B cell (primary cell): ENCODE measurements at regions not wholly inside any gene's neighbourhood (a gene's known extent, or its start where the extent isn't known, plus 50 kb on each side); places are given as distances from the start of the nearest gene placed in this dataset.

Experiments used
- ATAC-seq: fragments of 200-7000 bp; cut with Tn5 transposase; one replicate; pipeline ENCODE4 v1.10.0; 2021; ENCODE audit warnings: low read depth, mild to moderate bottlenecking, moderate number of reproducible peaks, moderate library complexity
- CTCF ChIA-PET: fragments of 350-600 bp; sonication (Branson Sonifier 250); formaldehyde crosslinking; loops from one replicate; lab custom pipeline; 2021; ENCODE audit warnings: antibody characterized with exemption, inconsistent platforms; lab: Charles Lee
- POLR2A ChIA-PET: fragments of 350-600 bp; sonication (Branson Sonifier 250); formaldehyde crosslinking; loops from one replicate; lab custom pipeline; 2021; ENCODE audit warnings: antibody characterized with exemption; lab: Charles Lee
- DNase-seq: peaks from one replicate; pipeline ENCODE4 v3.0.0; 2013
- H2AFZ ChIP-seq: 2 replicates; pipeline ENCODE4 v1.6.1; 2012; ENCODE audit warnings: mild to moderate bottlenecking, low read depth, low read length; ENCODE audit not compliant: insufficient read depth, poor library complexity, severe bottlenecking
- H3K27ac ChIP-seq, 2 donors: 1 replicate in 1 of 2; 2 replicates in 1 of 2; pipeline ENCODE4 v1.5.1; 2012 to 2013; ENCODE audit warnings: low read length in 2 of 2, mild to moderate bottlenecking in 2 of 2, moderate library complexity in 1 of 2
- H3K27me3 ChIP-seq, 4 experiments: fragments of 200-600 bp in 1 of 4; sonication (generic) in 1 of 4; replicated peaks in 1 of 4; 1 replicate in 2 of 4; 2 replicates in 2 of 4; pipeline versions ENCODE4 v1.6.1 to v1.7.0; 2013 to 2016; ENCODE audit warnings: low read length in 3 of 4, mild to moderate bottlenecking in 2 of 4, mixed read lengths in 1 of 4, moderate library complexity in 1 of 4; ENCODE audit not compliant: insufficient read depth in 4 of 4, control insufficient read depth in 3 of 4; ENCODE audit errors: control extremely low read depth in 1 of 4
- H3K36me3 ChIP-seq, 2 experiments: replicated peaks in 1 of 2; 1 replicate in 1 of 2; 2 replicates in 1 of 2; pipeline versions ENCODE4 v1.6.1 to v1.7.1; 2013; ENCODE audit warnings: low read length in 1 of 2; ENCODE audit not compliant: insufficient read depth in 2 of 2, control insufficient read depth in 1 of 2; ENCODE audit errors: control extremely low read depth in 1 of 2, extremely low read depth in 1 of 2
- H3K4me1 ChIP-seq, 2 donors: fragments of 200-600 bp in 1 of 2; sonication (generic) in 1 of 2; 1 replicate in 1 of 2; 2 replicates in 1 of 2; pipeline versions ENCODE4 v1.5.1 to v1.6.1; 2013 to 2017; ENCODE audit warnings: low read length in 2 of 2; ENCODE audit not compliant: control insufficient read depth in 2 of 2, insufficient read depth in 2 of 2
- H3K4me2 ChIP-seq: replicated peaks from 2 replicates; pipeline ENCODE3; 2012; ENCODE audit warnings: mild to moderate bottlenecking, low read depth, low read length; ENCODE audit not compliant: poor library complexity, severe bottlenecking
- H3K4me3 ChIP-seq, 5 experiments: fragments of 200-600 bp in 1 of 5; sonication (generic) in 1 of 5; 1 replicate in 3 of 5; 2 replicates in 2 of 5; pipeline versions ENCODE4 v1.5.1 to v1.7.0; 2011 to 2016; ENCODE audit warnings: low read length in 4 of 5, mild to moderate bottlenecking in 4 of 5, low read depth in 2 of 5, control low read depth in 1 of 5, moderate library complexity in 1 of 5; ENCODE audit not compliant: insufficient read depth in 1 of 5; ENCODE audit errors: control extremely low read depth in 1 of 5, extremely low read depth in 1 of 5
- H3K79me2 ChIP-seq: fragments of 200-600 bp; sonication (generic); one replicate; pipeline ENCODE4 v1.6.0; 2016; ENCODE audit warnings: low read length; ENCODE audit not compliant: control insufficient read depth, insufficient read depth
- H3K9ac ChIP-seq: fragments of 200-600 bp; sonication (generic); 2 replicates; pipeline ENCODE4 v1.6.1; 2017; ENCODE audit warnings: mild to moderate bottlenecking, low read length, moderate library complexity
- H3K9me3 ChIP-seq, 3 donors: one replicate each; pipeline versions ENCODE4 v1.6.1 to v1.7.1; 2013; ENCODE audit warnings: low read length in 2 of 3; ENCODE audit not compliant: control insufficient read depth in 2 of 3, insufficient read depth in 1 of 3; ENCODE audit errors: control extremely low read depth in 1 of 3
- H4K20me1 ChIP-seq: 2 replicates; pipeline ENCODE4 v1.6.0; 2012; ENCODE audit warnings: mild to moderate bottlenecking, low read length; ENCODE audit not compliant: insufficient read depth, control insufficient read depth, poor library complexity, severe bottlenecking
- H3K27ac Mint-ChIP-seq: one replicate; pipeline ENCODE4 v1.8.0; 2021; ENCODE audit warnings: mixed read lengths
- H3K27me3 Mint-ChIP-seq: one replicate; pipeline ENCODE4 v1.8.0; 2021; ENCODE audit warnings: mixed read lengths
- H3K4me1 Mint-ChIP-seq: one replicate; pipeline ENCODE4 v1.8.0; 2021; ENCODE audit warnings: mixed read lengths
- H3K4me3 Mint-ChIP-seq: one replicate; pipeline ENCODE4 v1.8.0; 2021; ENCODE audit warnings: mixed read lengths
- H3K9me3 Mint-ChIP-seq: one replicate; pipeline ENCODE4 v1.8.0; 2022; ENCODE audit warnings: mixed read lengths; ENCODE audit not compliant: insufficient read depth
- EZH2 ChIP-seq: IDR thresholded peaks from 2 replicates; pipeline ENCODE4 v1.6.1; 2012; ENCODE audit warnings: borderline replicate concordance, low read depth, mild to moderate bottlenecking, moderate library complexity, low read length; ENCODE audit not compliant: insufficient read depth, poor library complexity, severe bottlenecking
- WGBS: methylation state at CpG from one replicate; pipeline ENCODE4 v1.1.5; 2013; ENCODE audit warnings: missing lambda C conversion rate; ENCODE audit not compliant: insufficient coverage; 5-methylcytosine and 5-hydroxymethylcytosine counted together
- intact Hi-C: fragments of 100-400 bp; cut with micrococcal nuclease; formaldehyde crosslinking; loops from one replicate; pipeline ENCODE4 v1.10.0; 2022
- TF ChIP-seq, protein P1 (sequence below): fragments of 200-600 bp; IDR thresholded peaks from one replicate; pipeline ENCODE4 v1.8.0; 2022; ENCODE audit warnings: antibody characterized with exemption, mild to moderate bottlenecking

DNA sequence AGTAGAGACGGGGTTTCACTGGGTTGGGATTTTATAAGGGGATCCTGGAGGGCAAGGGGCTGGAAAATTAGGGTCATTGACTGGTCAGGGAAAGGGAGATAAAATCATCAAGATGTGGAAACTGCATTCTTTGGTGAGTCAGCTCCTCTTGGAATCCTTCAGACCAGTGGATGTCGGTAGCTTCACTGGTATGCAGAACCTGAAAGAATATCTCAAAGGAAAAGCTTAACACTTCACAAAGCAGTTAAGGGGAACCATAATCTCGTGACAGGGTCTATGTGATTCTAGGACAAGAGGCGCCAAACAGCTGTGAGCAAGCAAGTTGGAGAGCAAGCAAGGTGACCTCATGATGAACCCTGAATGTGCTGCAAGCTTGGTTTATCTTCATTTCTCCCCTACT lies 634.7 kb upstream of the AUTS2 start:
- H3K79me2 ChIP-seq = no peaks in the 10 kb centered on the region
- no peak overlapping the region for H3K27ac ChIP-seq
- H3K27me3 ChIP-seq = no peaks in the 10 kb centered on the region
- DNase-seq (no peak), ATAC-seq (no peak)
- no peak overlapping the region for H3K4me3 Mint-ChIP-seq
- H4K20me1 ChIP-seq = no peaks in the 10 kb centered on the region
- no peak overlapping the region for H3K4me2 ChIP-seq
- 54% methylated on average over 2 of the region's 4 CpGs for WGBS
- no peaks in the 10 kb centered on the region for H3K36me3 ChIP-seq
- no peaks in the 10 kb centered on the region for H3K4me1 ChIP-seq
- H3K9ac ChIP-seq = no peak overlapping the region
- H2AFZ ChIP-seq = no peak overlapping the region
- TF ChIP-seq EZH2 = no peak
- TF ChIP-seq, protein P1, sequence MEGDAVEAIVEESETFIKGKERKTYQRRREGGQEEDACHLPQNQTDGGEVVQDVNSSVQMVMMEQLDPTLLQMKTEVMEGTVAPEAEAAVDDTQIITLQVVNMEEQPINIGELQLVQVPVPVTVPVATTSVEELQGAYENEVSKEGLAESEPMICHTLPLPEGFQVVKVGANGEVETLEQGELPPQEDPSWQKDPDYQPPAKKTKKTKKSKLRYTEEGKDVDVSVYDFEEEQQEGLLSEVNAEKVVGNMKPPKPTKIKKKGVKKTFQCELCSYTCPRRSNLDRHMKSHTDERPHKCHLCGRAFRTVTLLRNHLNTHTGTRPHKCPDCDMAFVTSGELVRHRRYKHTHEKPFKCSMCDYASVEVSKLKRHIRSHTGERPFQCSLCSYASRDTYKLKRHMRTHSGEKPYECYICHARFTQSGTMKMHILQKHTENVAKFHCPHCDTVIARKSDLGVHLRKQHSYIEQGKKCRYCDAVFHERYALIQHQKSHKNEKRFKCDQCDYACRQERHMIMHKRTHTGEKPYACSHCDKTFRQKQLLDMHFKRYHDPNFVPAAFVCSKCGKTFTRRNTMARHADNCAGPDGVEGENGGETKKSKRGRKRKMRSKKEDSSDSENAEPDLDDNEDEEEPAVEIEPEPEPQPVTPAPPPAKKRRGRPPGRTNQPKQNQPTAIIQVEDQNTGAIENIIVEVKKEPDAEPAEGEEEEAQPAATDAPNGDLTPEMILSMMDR = no peak
- no peak overlapping the region for H3K4me3 ChIP-seq
- intact Hi-C loops = no loop called here
- no peak overlapping the region for H3K27ac Mint-ChIP-seq
- no peaks in the 10 kb centered on the region for H3K4me1 Mint-ChIP-seq
- ChIA-PET POLR2A (no interaction called here), CTCF (no interaction called here)
- peaks cover 3% of the 10 kb centered on the region for H3K9me3 Mint-ChIP-seq
- H3K27me3 Mint-ChIP-seq = no peaks in the 10 kb centered on the region
- peaks cover 0 to 2% (median 0%) of the 10 kb centered on the region in 3 donors for H3K9me3 ChIP-seq

DNA sequence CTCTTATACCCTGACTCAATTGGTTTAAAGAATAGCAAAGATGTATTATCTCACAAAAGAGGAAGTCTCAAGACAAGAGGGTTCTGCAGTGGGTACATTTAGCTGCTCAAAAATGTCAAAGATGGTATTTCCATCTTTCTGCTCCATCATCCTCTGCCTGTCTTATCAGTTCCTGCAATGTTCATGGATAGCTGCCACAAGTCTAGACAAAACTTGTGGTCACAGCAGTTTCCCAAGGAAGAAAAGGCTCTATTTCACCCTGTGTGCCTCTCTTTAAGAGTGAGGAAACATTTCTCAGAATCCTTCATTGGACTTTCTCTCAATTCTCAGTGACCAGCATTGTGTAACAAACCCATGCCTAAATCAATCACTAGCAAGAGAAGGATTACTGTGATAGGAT lies 634.2 kb upstream of the AUTS2 start:
- CTCF ChIA-PET = no interaction called here
- H3K9me3 ChIP-seq = peaks cover 0 to 4% (median 0%) of the 10 kb centered on the region in 3 donors
- Mint-ChIP-seq H3K4me3 (no peak overlapping the region), H3K27ac (no peak overlapping the region), H3K4me1 (no peaks in the 10 kb centered on the region), H3K27me3 (no peaks in the 10 kb centered on the region), H3K9me3 (peaks cover 3% of the 10 kb centered on the region)
- H3K27me3 ChIP-seq = no peaks in the 10 kb centered on the region
- POLR2A ChIA-PET = no interaction called here
- no peak for DNase-seq
- H3K4me3 ChIP-seq = no peak overlapping the region
- H4K20me1 ChIP-seq = no peaks in the 10 kb centered on the region
- H3K4me1 ChIP-seq = no peaks in the 10 kb centered on the region
- no peak for ATAC-seq
- no peaks in the 10 kb centered on the region for H3K79me2 ChIP-seq
- H3K9ac ChIP-seq = no peak overlapping the region
- no peaks in the 10 kb centered on the region for H3K36me3 ChIP-seq
- no peak for TF ChIP-seq EZH2
- TF ChIP-seq, protein P1 = no peak
- no peak overlapping the region for H2AFZ ChIP-seq
- H3K4me2 ChIP-seq = no peak overlapping the region
- H3K27ac ChIP-seq = no peak overlapping the region
- intact Hi-C loops = no loop called here
